GM12892 (cell line): ENCODE measurements at regions not wholly inside any gene's neighbourhood (a gene's known extent, or its start where the extent isn't known, plus 50 kb on each side); places are given as distances from the start of the nearest gene placed in this dataset.

Experiments
- DNase-seq: peaks from one replicate; pipeline ENCODE4 v3.0.0; 2011; ENCODE audit not compliant: insufficient read length
- FAIRE-seq: peaks from 2 replicates; lab custom pipeline; 2011; peaks lifted over from hg19 to GRCh38; lab: Jason Lieb, UNC
- POLR2A ChIP-seq: IDR thresholded peaks from 2 replicates; pipeline ENCODE4 v1.6.1; 2011; ENCODE audit warnings: low read depth, low read length, control low read depth
- POLR2AphosphoS5 ChIP-seq: IDR thresholded peaks from 2 replicates; pipeline ENCODE4 v1.6.1; 2011; ENCODE audit warnings: low read depth, low read length, control low read depth
- TAF1 ChIP-seq: IDR thresholded peaks from 2 replicates; pipeline ENCODE4 v1.6.1; 2011; ENCODE audit warnings: low read depth, mild to moderate bottlenecking, control low read depth, low read length, borderline replicate concordance

GRCh38 chr14:36465178-36465577 is 54.9 kb downstream of the NKX2-1 start:
- TF ChIP-seq TAF1 (no peak), POLR2AphosphoS5 (no peak), POLR2A (no peak)
- FAIRE-seq: no peak
- DNase-seq: no peak

DNA sequence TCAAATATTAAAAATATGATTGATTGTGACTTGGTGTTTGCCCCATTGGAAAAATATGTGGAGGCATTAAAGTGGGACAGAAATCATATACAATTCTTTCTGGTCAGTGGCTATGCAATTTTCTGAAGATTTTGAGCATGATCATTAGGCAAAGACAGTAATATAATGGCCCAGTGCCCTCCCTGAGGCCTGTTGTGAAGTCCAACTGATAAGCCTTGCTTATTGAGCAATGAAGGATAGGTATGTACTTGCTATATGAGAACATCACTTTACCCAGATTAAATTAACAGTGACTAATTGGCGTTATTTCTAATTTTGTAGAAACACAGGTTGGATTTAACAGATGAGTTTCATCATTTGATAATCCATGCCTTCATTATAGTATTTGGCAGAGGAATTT is 57.1 kb downstream of the NKX2-1 start:
- TF ChIP-seq POLR2A (no peak), POLR2AphosphoS5 (no peak), TAF1 (no peak)

GRCh38 chr14:36455241-36455627 is 64.8 kb downstream of the NKX2-1 start:
- FAIRE-seq (no peak), DNase-seq (no peak)
- no peak for TF ChIP-seq POLR2A
- TF ChIP-seq POLR2AphosphoS5: no peak
- TF ChIP-seq TAF1: no peak

More for the DNA sequence above, 57.1 kb downstream of the NKX2-1 start:
- FAIRE-seq (no peak), DNase-seq (no peak)

GRCh38 chr14:36454599-36455240 is 65.3 kb downstream of the NKX2-1 start:
- DNase-seq (no peak), FAIRE-seq (no peak)
- TF ChIP-seq POLR2A: no peak
- TF ChIP-seq POLR2AphosphoS5: no peak
- TF ChIP-seq TAF1: no peak

DNA sequence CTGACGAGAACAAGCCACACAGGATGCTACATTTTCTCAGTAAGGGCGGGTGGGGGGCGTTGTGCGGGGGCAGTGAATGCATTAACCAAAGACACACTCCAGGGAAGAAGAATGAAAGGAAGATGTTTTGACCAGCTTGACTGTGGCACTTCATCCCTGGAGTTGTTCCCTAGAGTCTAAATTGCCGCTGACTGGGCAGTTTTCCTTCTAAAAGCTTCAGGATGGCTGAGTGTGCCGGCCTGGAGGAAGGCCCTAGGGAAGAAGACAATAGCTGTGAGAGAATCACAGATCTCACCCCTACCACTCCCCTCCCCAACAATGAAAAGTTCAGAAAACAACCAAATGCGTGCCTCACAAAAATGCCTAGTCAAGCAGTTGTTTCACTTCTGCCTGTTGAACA is 67.2 kb downstream of the NKX2-1 start:
- DNase-seq: no peak
- FAIRE-seq: no peak
- TF ChIP-seq POLR2A (no peak), POLR2AphosphoS5 (no peak), TAF1 (no peak)

GRCh38 chr14:36451310-36452065 is 68.5 kb downstream of the NKX2-1 start:
- no peak for TF ChIP-seq POLR2A
- no peak for TF ChIP-seq TAF1
- no peak for TF ChIP-seq POLR2AphosphoS5
- DNase-seq (no peak), FAIRE-seq (no peak)

DNA sequence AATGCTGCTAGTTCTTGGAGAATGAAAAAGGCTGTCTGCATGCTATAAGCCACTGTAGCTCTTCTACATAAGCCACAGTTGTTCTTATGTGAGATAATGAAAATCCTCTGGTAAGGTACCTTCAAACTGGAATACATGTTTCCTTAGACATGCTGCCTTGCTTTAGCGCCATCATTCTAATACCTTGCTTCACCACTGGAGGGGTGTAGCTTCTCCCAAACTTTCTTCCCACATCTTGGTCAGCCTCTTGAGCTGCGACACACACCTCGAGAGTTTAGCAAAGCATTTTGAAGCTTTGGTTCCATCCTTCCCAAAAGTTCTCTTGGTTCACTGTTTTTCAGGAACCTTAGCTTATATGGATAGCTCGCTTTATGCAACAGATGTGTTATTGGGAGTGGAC is 69.5 kb downstream of the NKX2-1 start:
- no peak for TF ChIP-seq POLR2A
- no peak for TF ChIP-seq TAF1
- TF ChIP-seq POLR2AphosphoS5: no peak
- DNase-seq (no peak), FAIRE-seq (no peak)

DNA sequence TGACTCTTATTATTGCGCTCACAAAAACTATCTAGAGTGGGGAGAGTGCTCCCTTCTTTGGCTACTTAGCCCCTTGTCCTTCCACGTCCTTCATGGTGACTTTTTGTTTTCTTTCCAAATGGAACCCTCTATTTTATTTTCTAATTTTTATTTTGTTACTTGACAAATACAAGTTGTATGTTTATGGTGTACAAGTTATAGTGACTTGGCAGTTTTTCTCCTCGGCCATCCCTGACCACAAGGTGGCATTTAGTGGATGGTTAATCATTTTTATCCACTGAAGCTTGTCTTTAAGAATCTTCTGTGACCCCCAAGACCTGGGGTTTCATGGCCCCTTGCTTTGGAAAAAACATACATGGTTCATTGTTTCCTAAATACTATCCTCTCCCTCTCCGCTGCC is 70.1 kb downstream of the NKX2-1 start:
- FAIRE-seq: no peak
- DNase-seq: no peak
- TF ChIP-seq POLR2A: no peak
- no peak for TF ChIP-seq POLR2AphosphoS5
- no peak for TF ChIP-seq TAF1

GRCh38 chr14:36443374-36443773 is 76.7 kb downstream of the NKX2-1 start:
- DNase-seq: no peak
- no peak for FAIRE-seq
- TF ChIP-seq TAF1 (no peak), POLR2A (no peak), POLR2AphosphoS5 (no peak)

DNA sequence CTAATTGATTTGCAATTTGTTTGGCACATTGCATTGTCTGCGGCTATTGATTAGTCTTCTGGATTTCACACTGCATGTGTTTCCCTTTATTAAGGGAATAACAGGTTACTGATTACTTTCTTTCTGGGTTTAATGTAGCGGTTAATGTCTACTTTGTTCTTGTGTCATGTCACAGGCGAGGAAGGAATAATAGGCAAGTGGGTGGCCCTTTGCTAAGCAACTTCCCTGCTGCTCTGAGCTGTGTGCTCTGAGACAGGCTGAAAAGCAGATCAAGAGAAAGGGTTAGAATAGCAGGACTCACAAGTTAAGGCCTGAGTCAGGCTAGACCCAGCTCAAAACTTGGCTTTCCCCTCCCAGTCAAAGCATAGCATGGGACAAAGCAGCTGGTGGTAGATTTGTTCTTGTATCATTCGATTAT is 77.2 kb downstream of the NKX2-1 start:
- DNase-seq (no peak), FAIRE-seq (no peak)
- no peak for TF ChIP-seq TAF1
- TF ChIP-seq POLR2A: no peak
- no peak for TF ChIP-seq POLR2AphosphoS5

GRCh38 chr14:36441283-36441682 is 78.7 kb downstream of the NKX2-1 start:
- no peak for FAIRE-seq

DNA sequence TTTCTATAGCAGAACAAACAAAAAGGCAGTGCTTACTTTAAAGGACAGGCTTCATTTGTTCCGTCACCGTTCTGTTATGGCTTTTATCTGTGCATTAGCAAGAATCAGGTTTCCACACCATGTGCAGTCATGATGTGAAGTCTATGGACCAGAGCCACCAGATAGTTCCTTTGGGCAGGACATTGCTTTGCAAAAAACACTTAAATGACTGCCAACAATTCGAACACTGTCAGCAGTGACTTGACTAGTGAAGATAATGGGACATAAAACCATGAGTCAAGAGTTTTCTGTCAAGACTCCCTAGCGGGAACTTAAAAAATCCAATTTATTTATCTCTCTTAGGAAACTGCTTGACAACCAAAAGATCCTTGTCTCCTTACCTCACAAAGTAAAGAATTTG is 80.3 kb downstream of the NKX2-1 start:
- no peak for DNase-seq
- no peak for FAIRE-seq
- no peak for TF ChIP-seq POLR2AphosphoS5
- no peak for TF ChIP-seq POLR2A
- no peak for TF ChIP-seq TAF1

More at GRCh38 chr14:36441283-36441682, 78.7 kb downstream of the NKX2-1 start:
- no peak for DNase-seq
- TF ChIP-seq POLR2A: no peak
- TF ChIP-seq POLR2AphosphoS5: no peak
- no peak for TF ChIP-seq TAF1
